H1 (cell line): ENCODE measurements at regions not wholly inside any gene's neighbourhood (a gene's known extent, or its start where the extent isn't known, plus 50 kb on each side); places are given as distances from the start of the nearest gene placed in this dataset.

ENCODE experiments used
- CTCF ChIA-PET: fragments of 300-600 bp; sonication (Branson Sonifier 250); formaldehyde crosslinking; loops from one replicate; lab custom pipeline; 2021; ENCODE audit not compliant: partially characterized antibody; lab: Charles Lee
- POLR2A ChIA-PET: fragments of 300-600 bp; sonication (Branson Sonifier 250); formaldehyde crosslinking; loops from one replicate; lab custom pipeline; 2021; ENCODE audit warnings: inconsistent platforms; ENCODE audit not compliant: partially characterized antibody; lab: Charles Lee
- DNase-seq, 2 experiments: peaks; one replicate each; pipeline versions ENCODE4 v3.0.0 to v3.0.0-alpha.2; 2010 to 2022; ENCODE audit warnings: low spot score in 2 of 2, low read depth in 1 of 2, mixed read lengths in 1 of 2
- FAIRE-seq: peaks from 2 replicates; lab custom pipeline; 2011; peaks lifted over from hg19 to GRCh38; lab: Jason Lieb, UNC
- H2AFZ ChIP-seq: 2 replicates; pipeline ENCODE4 v1.8.1; 2012; ENCODE audit warnings: low read length, inconsistent platforms
- H2AK5ac ChIP-seq: 2 replicates; pipeline ENCODE4 v1.6.1; 2013; ENCODE audit warnings: low read depth, low read length
- H2BK120ac ChIP-seq: replicated peaks from 2 replicates; pipeline ENCODE3; 2013; ENCODE audit warnings: low read depth, low read length, inconsistent platforms
- H2BK12ac ChIP-seq: 2 replicates; pipeline ENCODE4 v1.6.1; 2013; ENCODE audit warnings: low read depth, low read length
- H2BK15ac ChIP-seq: 2 replicates; pipeline ENCODE4 v1.6.1; 2013; ENCODE audit warnings: low read length
- H2BK20ac ChIP-seq: 2 replicates; pipeline ENCODE4 v1.6.1; 2013; ENCODE audit warnings: low read length
- H2BK5ac ChIP-seq: 2 replicates; pipeline ENCODE4 v1.6.1; 2013; ENCODE audit warnings: low read depth, low read length
- H3K14ac ChIP-seq: 2 replicates; pipeline ENCODE4 v1.6.1; 2013; ENCODE audit warnings: inconsistent platforms; ENCODE audit not compliant: insufficient read length
- H3K18ac ChIP-seq: 2 replicates; pipeline ENCODE4 v1.6.1; 2013; ENCODE audit warnings: low read length; ENCODE audit errors: extremely low read depth
- H3K23ac ChIP-seq: 2 replicates; pipeline ENCODE4 v1.6.1; 2013; ENCODE audit warnings: inconsistent platforms; ENCODE audit not compliant: insufficient read length
- H3K23me2 ChIP-seq: 2 replicates; pipeline ENCODE4 v1.6.1; 2013; ENCODE audit warnings: low read depth, low read length
- H3K27ac ChIP-seq: 2 replicates; pipeline ENCODE4 v1.6.1; 2011; ENCODE audit warnings: low read depth, low read length, inconsistent platforms
- H3K27me3 ChIP-seq, 4 experiments: replicated peaks in 1 of 4; 1 replicate in 1 of 4; 2 replicates in 3 of 4; pipeline versions ENCODE4 v1.6.1 to v1.8.1; 2011 to 2013; ENCODE audit warnings: low read length in 3 of 4, mild to moderate bottlenecking in 3 of 4, inconsistent platforms in 2 of 4, mixed read lengths in 2 of 4, moderate library complexity in 1 of 4; ENCODE audit not compliant: control insufficient read depth in 3 of 4, insufficient read depth in 3 of 4; ENCODE audit errors: extremely low read depth in 1 of 4
- H3K36me3 ChIP-seq, 4 experiments: 2 replicates each; pipeline versions ENCODE4 v1.6.1 to v1.8.1; 2011 to 2013; ENCODE audit warnings: mild to moderate bottlenecking in 4 of 4, low read length in 3 of 4, moderate library complexity in 2 of 4, control low read depth in 1 of 4, inconsistent platforms in 1 of 4; ENCODE audit not compliant: insufficient read depth in 4 of 4, control insufficient read depth in 2 of 4
- H3K4ac ChIP-seq: replicated peaks from 2 replicates; pipeline ENCODE3; 2013; ENCODE audit warnings: low read length, low read depth, mixed read lengths, inconsistent platforms; ENCODE audit not compliant: insufficient read length
- H3K4me1 ChIP-seq, 4 experiments: replicated peaks in 1 of 4; 1 replicate in 1 of 4; 2 replicates in 3 of 4; pipeline versions ENCODE4 v1.6.1 to v1.8.1; 2011 to 2013; ENCODE audit warnings: low read length in 3 of 4, inconsistent platforms in 2 of 4, mixed read lengths in 1 of 4; ENCODE audit not compliant: insufficient read depth in 4 of 4, control insufficient read depth in 3 of 4
- H3K4me2 ChIP-seq, 2 experiments: 2 replicates each; pipeline versions ENCODE4 v1.6.1 to v1.8.1; 2011 to 2013; ENCODE audit warnings: low read depth in 2 of 2, low read length in 2 of 2, control low read depth in 1 of 2, inconsistent platforms in 1 of 2, mild to moderate bottlenecking in 1 of 2; ENCODE audit not compliant: insufficient read depth in 1 of 2
- H3K4me3 ChIP-seq, 4 experiments: fragments of 200-600, 300-600 bp in 1 of 4; sonication (generic), shearing (Covaris generic), sonication (Bioruptor Twin) in 1 of 4; 2 replicates each; pipeline versions ENCODE4 v1.5.1 to v1.8.1; 2011 to 2016; ENCODE audit warnings: low read length in 4 of 4, low read depth in 3 of 4, control low read depth in 2 of 4, inconsistent platforms in 2 of 4, mild to moderate bottlenecking in 2 of 4, mixed read lengths in 1 of 4, moderate library complexity in 1 of 4; ENCODE audit not compliant: insufficient read depth in 2 of 4; ENCODE audit errors: extremely low read depth in 1 of 4
- H3K56ac ChIP-seq: replicated peaks from 2 replicates; pipeline ENCODE3; 2013; ENCODE audit warnings: low read depth, mild to moderate bottlenecking, mixed read lengths, low read length, inconsistent platforms; ENCODE audit not compliant: insufficient read length
- H3K79me1 ChIP-seq: 2 replicates; pipeline ENCODE4 v1.6.1; 2013; ENCODE audit warnings: low read depth, low read length, control low read depth
- H3K79me2 ChIP-seq, 2 experiments: 2 replicates each; pipeline versions ENCODE4 v1.6.1 to v1.8.1; 2012 to 2013; ENCODE audit warnings: low read length in 2 of 2, mild to moderate bottlenecking in 2 of 2, inconsistent platforms in 1 of 2; ENCODE audit not compliant: insufficient read depth in 2 of 2, control insufficient read depth in 1 of 2
- H3K9ac ChIP-seq, 4 experiments: replicated peaks in 1 of 4; 1 replicate in 1 of 4; 2 replicates in 3 of 4; pipeline versions ENCODE4 v1.6.1 to v1.8.1; 2011 to 2013; ENCODE audit warnings: low read depth in 3 of 4, low read length in 3 of 4, control low read depth in 2 of 4, mild to moderate bottlenecking in 2 of 4, moderate library complexity in 2 of 4, inconsistent platforms in 1 of 4; ENCODE audit errors: extremely low read depth in 1 of 4
- H3K9me3 ChIP-seq, 2 experiments: 2 replicates each; pipeline versions ENCODE4 v1.6.1 to v1.8.1; 2012 to 2013; ENCODE audit warnings: mild to moderate bottlenecking in 2 of 2, moderate library complexity in 2 of 2, control low read depth in 1 of 2, inconsistent platforms in 1 of 2, low read depth in 1 of 2, low read length in 1 of 2, mixed read lengths in 1 of 2; ENCODE audit not compliant: insufficient read depth in 2 of 2
- H4K20me1 ChIP-seq, 2 experiments: replicated peaks in 1 of 2; 2 replicates each; pipeline versions ENCODE3 to v1.8.1; 2011 to 2013; ENCODE audit warnings: inconsistent platforms in 2 of 2, low read length in 2 of 2, mild to moderate bottlenecking in 1 of 2; ENCODE audit not compliant: insufficient read depth in 2 of 2, control insufficient read depth in 1 of 2
- H4K5ac ChIP-seq: 2 replicates; pipeline ENCODE4 v1.6.1; 2013; ENCODE audit warnings: low read length, low read depth, mixed read lengths, inconsistent platforms; ENCODE audit not compliant: insufficient read length
- H4K8ac ChIP-seq: 2 replicates; pipeline ENCODE4 v1.8.0; 2013; ENCODE audit warnings: mild to moderate bottlenecking, moderate library complexity, low read length, inconsistent platforms; ENCODE audit not compliant: insufficient read depth; ENCODE audit errors: extremely low read depth
- H4K91ac ChIP-seq: replicated peaks from 2 replicates; pipeline ENCODE3; 2013; ENCODE audit warnings: low read length, mixed read lengths, inconsistent platforms; ENCODE audit not compliant: insufficient read length
- BRCA1 ChIP-seq: IDR thresholded peaks from 2 replicates; pipeline ENCODE4 v1.6.1; 2012; ENCODE audit warnings: low read depth, low read length, improper control_type of control experiment
- EZH2 ChIP-seq: fragments of 200-600 bp; sonication (generic); IDR thresholded peaks from 2 replicates; pipeline ENCODE4 v1.7.1; 2012; ENCODE audit warnings: low read depth, mild to moderate bottlenecking, moderate library complexity, low read length, inconsistent platforms; ENCODE audit not compliant: severe bottlenecking
- MAFK ChIP-seq: IDR thresholded peaks from 2 replicates; pipeline ENCODE4 v1.6.1; 2012; ENCODE audit warnings: low read depth, mild to moderate bottlenecking, improper control_type of control experiment, low read length
- MAX ChIP-seq: IDR thresholded peaks from 2 replicates; pipeline ENCODE4 v1.6.1; 2012; ENCODE audit warnings: inconsistent platforms
- RXRA ChIP-seq: IDR thresholded peaks from 2 replicates; pipeline ENCODE4 v1.6.1; 2011; ENCODE audit warnings: low read depth, mild to moderate bottlenecking, low read length, moderate library complexity; ENCODE audit not compliant: insufficient read depth
- SAP30 ChIP-seq: fragments of 300-600 bp; sonication (generic); IDR thresholded peaks from 2 replicates; pipeline ENCODE4 v1.7.1; 2012; ENCODE audit warnings: low read length, moderate library complexity, mild to moderate bottlenecking, inconsistent platforms; ENCODE audit not compliant: insufficient read depth, insufficient replicate concordance
- TAF1 ChIP-seq: IDR thresholded peaks from 2 replicates; pipeline ENCODE4 v1.6.1; 2011; ENCODE audit warnings: mild to moderate bottlenecking, low read depth, low read length
- TBP ChIP-seq: IDR thresholded peaks from 2 replicates; pipeline ENCODE4 v1.6.1; 2011; ENCODE audit warnings: low read depth, low read length, improper control_type of control experiment
- TEAD4 ChIP-seq: IDR thresholded peaks from 2 replicates; pipeline ENCODE4 v1.6.1; 2012; ENCODE audit warnings: low read depth, low read length, inconsistent platforms, mixed read lengths
- WGBS, 2 experiments: shearing (Covaris generic) in 1 of 2; methylation state at CpG; one replicate each; pipeline versions ENCODE4 v1.1.6 to v1.1.7; 2013 to 2015; ENCODE audit warnings: low lambda C conversion rate in 2 of 2, mixed read lengths in 2 of 2, inconsistent platforms in 1 of 2, low coverage in 1 of 2, missing lambda C conversion rate in 1 of 2; ENCODE audit not compliant: insufficient replicate concordance in 2 of 2, insufficient coverage in 1 of 2, insufficient read length in 1 of 2; ENCODE audit errors: extremely low coverage in 1 of 2, missing lambda C conversion rate in 1 of 2; 5-methylcytosine and 5-hydroxymethylcytosine counted together

- Histone ChIP-seq H3K4me3 (no peak overlapping the region), H4K20me1 (no peaks in the 10 kb centered on the region), H4K91ac (no peak overlapping the region), H2AFZ (no peak overlapping the region), H2BK15ac (no peak overlapping the region), H3K14ac (no peak overlapping the region), H2BK20ac (no peak overlapping the region), H4K5ac (no peak overlapping the region), H3K9ac (no peak overlapping the region), H3K79me2 (no peaks in the 10 kb centered on the region), H2BK12ac (no peak overlapping the region), H3K18ac (no peak overlapping the region)
- FAIRE-seq = no peak
- POLR2A ChIA-PET = no interaction called here
- no peak for TF ChIP-seq MAFK
- no peak for TF ChIP-seq RXRA
- TF ChIP-seq EZH2 = no peak
- TF ChIP-seq MAX = no peak
- TF ChIP-seq BRCA1 = no peak
- TF ChIP-seq TEAD4 = no peak
- no peak for TF ChIP-seq TAF1
- no peak for TF ChIP-seq TBP
- TF ChIP-seq SAP30 = no peak
- TF ChIP-seq, all 59 proteins: peak for 0
- no peak overlapping the region for H3K4ac ChIP-seq
- peaks cover 7 to 16% of the 10 kb centered on the region in 2 experiments for H3K9me3 ChIP-seq
- H2AK5ac ChIP-seq = no peak overlapping the region
- H2BK5ac ChIP-seq = no peak overlapping the region
- H3K27me3 ChIP-seq = no peaks in the 10 kb centered on the region
- DNase-seq = no peak
- H4K8ac ChIP-seq = no peak overlapping the region
- H3K27ac ChIP-seq = no peak overlapping the region
- H3K23ac ChIP-seq = no peak overlapping the region
- H3K56ac ChIP-seq = no peak overlapping the region
- H3K4me2 ChIP-seq = no peak overlapping the region
- no peaks in the 10 kb centered on the region for H3K23me2 ChIP-seq
- no peak overlapping the region for H2BK120ac ChIP-seq
- 90% methylated on average over 5 of the region's 5 CpGs; no CpG with 5 or more reads in 1 of the 2 experiments for WGBS, 2 experiments
- H3K36me3 ChIP-seq = 0 out of 8 replicates have a peak, but pooled peaks cover 0 to 2% (median 0%) of the 10 kb centered on the region in 4 experiments
- no peaks in the 10 kb centered on the region for H3K79me1 ChIP-seq
- CTCF ChIA-PET = interaction anchor here (1.6 to 2.4 kb wide), 2 partner anchors 9 to 11 kb away, joined by 4 to 7 read pairs; no protein-coding TSS in a partner anchor
- H3K4me1 ChIP-seq = no peaks in the 10 kb centered on the region; a peak in 1 of 7 replicates
These were observed 71.6 kb upstream of the KCND3 start for GRCh38 chr1:112061056-112061455.
